ENCODE measurements at regions not wholly inside any gene's neighbourhood (a gene's known extent, or its start where the extent isn't known, plus 50 kb on each side); places are given as distances from the start of the nearest gene placed in this dataset.
"Not testable (repeated sequence)": the region's sequence is repeated elsewhere in the genome, so short reads cannot be mapped to it uniquely, and the experiment has no call there.

GRCh38 chr2:198277181-198277580 lies 472.8 kb downstream of the PLCL1 start:
- DNase-seq, result no peak

DNA sequence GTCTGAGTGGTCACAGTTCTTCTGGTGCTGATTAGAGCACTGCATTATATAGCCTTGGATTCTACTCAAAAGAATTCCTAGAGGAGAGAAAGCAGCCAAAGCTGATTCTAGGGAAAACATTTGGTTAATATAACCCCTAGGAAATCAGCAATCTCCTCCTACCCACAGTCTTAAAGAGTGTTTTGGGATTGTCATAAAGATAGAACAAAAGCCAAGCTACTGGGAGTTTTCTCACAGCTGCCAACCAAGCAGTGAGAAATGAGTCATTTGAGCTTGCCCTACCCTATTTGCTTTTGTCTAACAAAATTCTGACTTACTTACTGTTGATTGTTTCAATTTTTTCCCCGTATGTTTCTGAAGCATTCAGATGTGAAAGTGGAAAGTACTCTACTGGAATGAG lies 469.3 kb downstream of the PLCL1 start:
- DNase-seq, result no peak

DNA sequence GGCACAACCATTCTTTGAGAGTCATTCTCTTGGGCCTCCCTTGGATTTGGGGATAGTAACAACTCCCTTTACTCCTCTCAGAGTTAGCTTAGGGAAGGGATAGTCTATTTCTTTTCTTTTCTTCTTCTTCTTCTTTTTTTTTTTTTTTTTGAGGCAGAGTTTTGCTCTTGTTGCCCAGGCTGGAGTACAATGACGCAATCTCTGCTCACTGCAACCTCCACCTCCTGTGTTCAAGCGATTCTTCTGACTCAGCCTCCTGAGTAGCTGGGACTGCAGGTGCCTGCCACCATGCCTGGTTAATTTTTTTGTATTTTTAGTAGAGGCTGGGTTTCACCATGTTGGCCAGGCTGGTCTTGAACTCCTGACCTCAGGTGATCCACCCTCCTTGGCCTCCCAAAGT lies 465.8 kb downstream of the PLCL1 start:
- not testable (repeated sequence) for DNase-seq

DNA sequence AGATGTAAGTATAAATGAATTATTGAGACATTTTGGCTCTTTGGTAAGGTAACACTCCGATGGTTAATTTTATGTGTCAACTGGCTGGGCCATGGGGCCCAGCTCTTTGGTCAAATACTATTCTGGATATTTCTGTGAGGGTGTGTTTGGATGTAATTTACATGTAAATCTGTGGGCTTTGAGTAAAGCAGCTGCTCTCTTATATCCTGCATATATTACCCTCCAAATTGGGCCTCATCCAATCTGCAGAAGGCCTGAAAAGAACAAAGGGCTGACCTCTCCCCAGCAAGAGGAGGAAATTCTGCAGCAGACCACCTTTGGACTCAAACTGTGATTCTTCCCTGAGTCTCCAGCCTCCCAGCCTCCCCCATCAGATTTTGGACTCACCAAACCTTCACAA lies 464.1 kb downstream of the PLCL1 start:
- DNase-seq, result no peak

- no peak for DNase-seq
These were observed 455.1 kb downstream of the PLCL1 start for GRCh38 chr2:198259496-198259895.

GRCh38 chr2:198254536-198255090 lies 450.2 kb downstream of the PLCL1 start:
- DNase-seq, result no peak

- no peak for DNase-seq
These were observed 449.6 kb downstream of the PLCL1 start for GRCh38 chr2:198253995-198254394.

GRCh38 chr2:198252472-198252871 lies 448.1 kb downstream of the PLCL1 start:
- no peak for DNase-seq

GRCh38 chr2:198242093-198242492 lies 437.7 kb downstream of the PLCL1 start:
- no peak for DNase-seq

DNA sequence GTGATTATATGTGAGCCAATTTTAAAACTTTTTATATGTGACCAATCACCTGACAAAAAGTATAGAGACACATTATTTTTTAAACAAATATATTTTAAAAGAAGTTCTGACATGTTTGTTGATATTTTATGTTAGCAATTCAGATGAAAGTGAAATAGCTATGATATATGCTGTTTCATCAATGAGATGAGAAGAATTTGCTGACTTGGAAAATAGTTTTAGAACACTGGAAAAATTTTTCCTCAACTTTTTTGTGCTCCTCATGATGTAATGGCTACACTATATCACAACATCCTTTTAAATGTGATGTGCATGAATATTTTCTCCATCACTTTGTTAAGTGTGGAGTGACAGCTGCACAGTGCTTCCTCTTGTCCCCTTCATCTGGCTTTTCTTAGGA lies 434.0 kb downstream of the PLCL1 start:
- no peak for DNase-seq

- no peak for DNase-seq
These were observed 431.9 kb downstream of the PLCL1 start for GRCh38 chr2:198236338-198236737.

DNA sequence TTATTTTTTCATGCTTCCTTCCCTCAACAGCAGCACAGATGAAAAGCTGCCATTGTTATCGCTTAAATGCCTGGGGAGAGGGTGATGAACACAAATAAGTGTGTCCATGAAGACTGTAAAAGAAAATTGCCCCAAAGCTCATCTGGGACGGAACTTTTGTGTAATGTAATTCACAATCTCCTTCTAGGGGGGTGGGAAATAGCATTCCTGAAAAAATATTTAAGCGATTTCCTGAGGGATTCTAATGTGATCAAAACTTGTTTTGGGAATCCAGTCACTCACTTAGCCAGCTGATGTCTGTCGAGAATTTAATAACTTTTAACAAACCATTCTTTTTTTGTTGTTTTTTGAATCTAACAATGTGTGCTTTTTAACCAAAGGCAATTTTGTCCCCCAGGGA lies 427.9 kb downstream of the PLCL1 start:
- no peak for DNase-seq

GRCh38 chr2:198231562-198231961 lies 427.2 kb downstream of the PLCL1 start:
- no peak for DNase-seq

DNA sequence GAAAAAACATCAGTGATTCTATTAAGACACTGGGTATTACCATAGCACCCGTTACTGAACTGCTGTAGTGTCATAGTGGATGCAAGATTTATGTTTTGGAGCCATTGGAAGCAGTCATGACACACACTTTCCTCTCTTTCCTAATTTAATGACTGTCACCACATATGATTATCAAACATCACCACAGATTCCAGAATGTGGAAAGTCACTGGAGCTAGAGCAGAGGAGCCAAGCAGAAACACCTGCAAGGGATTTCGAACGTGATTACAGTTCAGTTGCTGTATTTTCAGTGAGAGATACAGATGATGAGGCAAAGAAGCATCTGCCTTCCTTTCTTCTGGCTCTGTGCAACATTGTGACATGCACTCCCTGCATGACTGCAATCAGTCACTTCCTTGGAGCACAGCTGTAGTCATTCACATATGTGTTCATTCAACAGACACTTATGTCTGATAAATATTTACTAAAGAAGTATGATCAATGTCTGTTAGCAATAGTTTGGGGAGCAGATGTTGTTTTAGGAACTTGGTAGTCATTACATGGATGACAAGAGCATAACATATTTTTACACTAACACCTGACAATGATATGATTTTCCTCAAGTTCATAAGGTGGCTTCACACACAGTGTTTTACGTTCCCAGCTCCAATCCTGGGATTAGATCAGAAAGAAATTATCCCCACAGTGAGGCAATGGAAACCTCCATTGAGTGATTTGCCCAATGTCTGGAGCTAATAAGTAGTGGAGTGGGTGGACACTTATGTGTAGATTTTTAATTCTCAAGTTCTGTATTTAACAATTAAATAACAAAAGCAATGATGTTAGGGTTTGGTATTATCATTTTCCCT lies 416.6 kb downstream of the PLCL1 start:
- DNase-seq, result no peak

DNA sequence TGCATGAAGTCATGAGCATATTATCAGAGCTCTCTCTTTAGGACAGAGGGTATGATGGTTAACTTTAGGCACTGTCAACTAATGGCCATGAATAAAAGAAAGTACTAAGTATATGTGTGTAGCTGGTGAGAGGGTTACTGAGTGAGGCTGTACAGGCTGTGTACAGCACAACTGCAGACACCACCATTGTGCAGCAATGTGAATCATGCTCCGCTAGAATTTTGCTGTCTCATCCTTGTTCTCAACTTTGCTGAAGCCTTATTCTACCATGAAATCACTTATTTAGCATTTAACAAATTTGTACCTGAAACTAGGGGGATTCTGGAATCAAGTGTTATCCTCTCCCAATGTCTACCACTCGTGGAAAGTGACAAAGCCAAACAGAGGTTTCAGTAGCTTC lies 414.9 kb downstream of the PLCL1 start:
- DNase-seq, result no peak

GRCh38 chr2:198214114-198214596 lies 409.8 kb downstream of the PLCL1 start:
- DNase-seq, result no peak

DNA sequence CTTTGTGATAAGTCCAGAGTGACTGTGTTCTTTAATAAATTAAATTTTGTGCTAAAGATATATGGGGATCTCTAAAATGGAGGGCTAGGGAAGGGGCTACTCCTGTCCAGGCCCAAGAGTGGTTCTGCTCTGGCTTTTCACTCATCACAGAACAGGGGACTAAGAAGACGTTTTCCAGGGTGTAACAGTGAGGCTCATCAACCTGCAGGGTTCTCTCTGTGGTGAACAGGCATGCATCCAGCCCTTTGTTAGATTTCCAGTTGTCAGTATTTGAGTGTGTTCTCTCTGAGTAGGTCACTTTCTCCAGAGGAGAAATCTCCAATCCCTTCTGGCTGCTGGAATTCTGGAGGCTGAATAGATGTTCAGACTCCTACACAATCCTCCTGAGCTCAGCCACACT lies 408.9 kb downstream of the PLCL1 start:
- no peak for DNase-seq

- no peak for DNase-seq
These were observed 407.3 kb downstream of the PLCL1 start for GRCh38 chr2:198211706-198212105.

GRCh38 chr2:198203336-198204069 lies 399.1 kb downstream of the PLCL1 start:
- no peak for DNase-seq

Measured in NCI-H2171 treated with DMSO at 0.1 percent for 48 hours (cell line).